Transverse colon (tissue), 4 donors: ENCODE measurements at regions not wholly inside any gene's neighbourhood (a gene's known extent, or its start where the extent isn't known, plus 50 kb on each side); places are given as distances from the start of the nearest gene placed in this dataset.

Experiments
- EP300 ChIP-seq: sonication (generic); formaldehyde crosslinking; IDR thresholded peaks from one replicate; pipeline ENCODE4 v1.6.1; 2017; ENCODE audit warnings: antibody characterized with exemption, low read depth
- POLR2A ChIP-seq: fragments of 450-650 bp; IDR thresholded peaks from one replicate; pipeline ENCODE4 v1.6.1; 2016; ENCODE audit warnings: antibody characterized with exemption, mild to moderate bottlenecking, moderate library complexity
- POLR2AphosphoS5 ChIP-seq, 3 donors: sonication (generic); formaldehyde crosslinking; IDR thresholded peaks; one replicate each; pipeline ENCODE4 v1.6.1; 2016; ENCODE audit warnings: antibody characterized with exemption in 3 of 3
- TF ChIP-seq, protein P1 (sequence below), 5 experiments: fragments of 200-600 bp in 3 of 5; fragments of 450-650 bp in 2 of 5; sonication (generic) in 3 of 5; IDR thresholded peaks; 1 replicate in 2 of 5; 2 replicates in 3 of 5; pipeline ENCODE4 v1.5.1; 2016 to 2017; ENCODE audit warnings: antibody characterized with exemption in 5 of 5, inconsistent platforms in 3 of 5, mild to moderate bottlenecking in 2 of 5, moderate library complexity in 1 of 5

DNA sequence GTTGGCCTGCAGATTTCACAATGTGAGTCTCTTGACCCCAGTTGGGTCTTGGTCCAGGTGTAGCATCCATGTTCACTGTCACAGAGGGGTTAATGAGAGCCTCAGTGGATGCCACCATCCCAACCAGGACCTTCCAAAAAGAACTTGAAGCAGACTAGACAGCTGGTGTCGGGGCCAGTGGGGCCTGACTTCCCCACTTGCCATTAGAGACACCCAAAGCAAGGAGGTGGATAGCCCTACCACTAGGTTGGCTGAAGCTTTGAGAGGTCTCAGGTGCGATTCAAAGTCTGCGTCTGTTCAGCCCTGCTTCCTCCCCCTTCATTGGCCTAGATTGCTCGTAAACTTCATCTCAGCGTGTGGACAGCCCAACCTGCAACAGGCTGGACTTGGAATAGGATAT is 196.4 kb upstream of the RREB1 start:
- no peak for TF ChIP-seq POLR2A
- TF ChIP-seq, protein P1, sequence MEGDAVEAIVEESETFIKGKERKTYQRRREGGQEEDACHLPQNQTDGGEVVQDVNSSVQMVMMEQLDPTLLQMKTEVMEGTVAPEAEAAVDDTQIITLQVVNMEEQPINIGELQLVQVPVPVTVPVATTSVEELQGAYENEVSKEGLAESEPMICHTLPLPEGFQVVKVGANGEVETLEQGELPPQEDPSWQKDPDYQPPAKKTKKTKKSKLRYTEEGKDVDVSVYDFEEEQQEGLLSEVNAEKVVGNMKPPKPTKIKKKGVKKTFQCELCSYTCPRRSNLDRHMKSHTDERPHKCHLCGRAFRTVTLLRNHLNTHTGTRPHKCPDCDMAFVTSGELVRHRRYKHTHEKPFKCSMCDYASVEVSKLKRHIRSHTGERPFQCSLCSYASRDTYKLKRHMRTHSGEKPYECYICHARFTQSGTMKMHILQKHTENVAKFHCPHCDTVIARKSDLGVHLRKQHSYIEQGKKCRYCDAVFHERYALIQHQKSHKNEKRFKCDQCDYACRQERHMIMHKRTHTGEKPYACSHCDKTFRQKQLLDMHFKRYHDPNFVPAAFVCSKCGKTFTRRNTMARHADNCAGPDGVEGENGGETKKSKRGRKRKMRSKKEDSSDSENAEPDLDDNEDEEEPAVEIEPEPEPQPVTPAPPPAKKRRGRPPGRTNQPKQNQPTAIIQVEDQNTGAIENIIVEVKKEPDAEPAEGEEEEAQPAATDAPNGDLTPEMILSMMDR (IDR thresholded peaks at IDR 0.05) = no peak
- TF ChIP-seq POLR2AphosphoS5 (IDR thresholded peaks at IDR 0.05) = no peak
- no peak for TF ChIP-seq EP300
